ENCODE measurements at regions not wholly inside any gene's neighbourhood (a gene's known extent, or its start where the extent isn't known, plus 50 kb on each side); places are given as distances from the start of the nearest gene placed in this dataset.
A peak's percentile ranks its signal among the peaks of the same experiment; 100 is the strongest.

GRCh38 chr18:70450426-70451253 is 161.8 kb downstream of the SOCS6 start:
- Mint-ChIP-seq H3K4me1 (peaks cover 19% of the 10 kb centered on the region), H3K27ac (no peak overlapping the region), H3K4me3 (no peak overlapping the region), H3K36me3 (no peaks in the 10 kb centered on the region), H3K27me3 (ENCODE audit: insufficient read depth, low read depth) (peaks cover 6% of the 10 kb centered on the region), H3K9me3 (no peaks in the 10 kb centered on the region)
- Histone ChIP-seq H3K36me3 (no peaks in the 10 kb centered on the region), H3K27me3 (no peaks in the 10 kb centered on the region), H3K27ac (no peak overlapping the region), H3K9ac (no peak overlapping the region), H3K4me3 (no peak overlapping the region), H4K20me1 (ENCODE audit: low read depth) (no peaks in the 10 kb centered on the region), H3K9me3 (ENCODE audit: low read depth) (no peaks in the 10 kb centered on the region), H2AFZ (replicated peaks) (no peak overlapping the region), H3K4me1 (no peaks in the 10 kb centered on the region), H3F3A (ENCODE audit: low read depth) (no peaks in the 10 kb centered on the region), H3K4me2 (no peak overlapping the region), H3K79me2 (ENCODE audit: low read depth) (no peaks in the 10 kb centered on the region)
- TF ChIP-seq EZH2 (IDR thresholded peaks at IDR 0.05) (no peak), CTCF (IDR thresholded peaks at IDR 0.05) (peak; percentile 68), EZH2phosphoT487 (IDR thresholded peaks at IDR 0.05) (no peak)
- DNase-seq (ENCODE audit: low spot score), result no peak

- H3K36me3 ChIP-seq, result no peaks in the 10 kb centered on the region
- no peaks in the 10 kb centered on the region for H3K79me2 ChIP-seq (ENCODE audit: low read depth)
- no peak overlapping the region for H2AFZ ChIP-seq (replicated peaks)
- H4K20me1 ChIP-seq (ENCODE audit: low read depth), result no peaks in the 10 kb centered on the region
- peaks cover 6% of the 10 kb centered on the region for H3K4me1 ChIP-seq
- H3F3A ChIP-seq (ENCODE audit: low read depth), result no peaks in the 10 kb centered on the region
- no peak overlapping the region for H3K4me2 ChIP-seq
- H3K9me3 ChIP-seq (ENCODE audit: low read depth), result no peaks in the 10 kb centered on the region
- Mint-ChIP-seq H3K36me3 (no peaks in the 10 kb centered on the region), H3K4me3 (no peak overlapping the region), H3K27me3 (ENCODE audit: insufficient read depth, low read depth) (peaks cover 7% of the 10 kb centered on the region), H3K27ac (no peak overlapping the region), H3K4me1 (peaks cover 13% of the 10 kb centered on the region), H3K9me3 (peaks cover 9% of the 10 kb centered on the region)
- H3K27me3 ChIP-seq, result no peaks in the 10 kb centered on the region
- H3K27ac ChIP-seq, result no peak overlapping the region
- no peak overlapping the region for H3K9ac ChIP-seq
- TF ChIP-seq CTCF (IDR thresholded peaks at IDR 0.05) (no peak), EZH2 (IDR thresholded peaks at IDR 0.05) (no peak), EZH2phosphoT487 (IDR thresholded peaks at IDR 0.05) (no peak)
- DNase-seq (ENCODE audit: low spot score), result no peak
- no peak overlapping the region for H3K4me3 ChIP-seq
Observed at GRCh38 chr18:70448588-70448987, 159.7 kb downstream of the SOCS6 start.

GRCh38 chr18:70446063-70446462 is 157.2 kb downstream of the SOCS6 start:
- Histone ChIP-seq H3K27ac (no peak overlapping the region), H3K9me3 (ENCODE audit: low read depth) (no peaks in the 10 kb centered on the region), H3K36me3 (no peaks in the 10 kb centered on the region), H3K79me2 (ENCODE audit: low read depth) (no peaks in the 10 kb centered on the region), H2AFZ (replicated peaks) (peak overlapping the region; percentile 71), H3K9ac (no peak overlapping the region), H3K4me1 (peaks cover 28% of the 10 kb centered on the region), H4K20me1 (ENCODE audit: low read depth) (no peaks in the 10 kb centered on the region), H3K4me2 (no peak overlapping the region), H3K27me3 (no peaks in the 10 kb centered on the region), H3F3A (ENCODE audit: low read depth) (peaks cover 13% of the 10 kb centered on the region), H3K4me3 (no peak overlapping the region)
- Mint-ChIP-seq H3K9me3 (peaks cover 22% of the 10 kb centered on the region), H3K4me3 (no peak overlapping the region), H3K27me3 (ENCODE audit: insufficient read depth, low read depth) (peaks cover 6% of the 10 kb centered on the region), H3K4me1 (peaks cover 2% of the 10 kb centered on the region), H3K27ac (no peak overlapping the region), H3K36me3 (peaks cover 6% of the 10 kb centered on the region)
- TF ChIP-seq EZH2phosphoT487 (IDR thresholded peaks at IDR 0.05) (no peak), CTCF (IDR thresholded peaks at IDR 0.05) (no peak), EZH2 (IDR thresholded peaks at IDR 0.05) (no peak)
- DNase-seq (ENCODE audit: low spot score), result no peak
